Vagina (tissue), 2 donors: ENCODE measurements at regions not wholly inside any gene's neighbourhood (a gene's known extent, or its start where the extent isn't known, plus 50 kb on each side); places are given as distances from the start of the nearest gene placed in this dataset.

Experiments
- DNase-seq, 2 donors: peaks; one replicate each; pipeline ENCODE4 v3.0.0-alpha.2; 2017; ENCODE audit errors: extremely low spot score in 2 of 2
- H3K27ac ChIP-seq: fragments of 200-600 bp; sonication (generic); one replicate; pipeline ENCODE4 v1.5.1; 2019
- H3K27me3 ChIP-seq: fragments of 200-600 bp; sonication (generic); one replicate; pipeline ENCODE4 v1.5.1; 2019
- H3K36me3 ChIP-seq, 2 donors: fragments of 200-600 bp; sonication (generic); one replicate each; pipeline ENCODE4 v1.5.1; 2017 to 2019
- H3K4me1 ChIP-seq: fragments of 200-600 bp; sonication (generic); one replicate; pipeline ENCODE4 v1.5.1; 2019
- H3K4me3 ChIP-seq, 2 donors: fragments of 200-600 bp; sonication (generic); 1 replicate in 1 of 2; 2 replicates in 1 of 2; pipeline ENCODE4 v1.5.1; 2016 to 2019
- H3K9me3 ChIP-seq: fragments of 200-600 bp; sonication (generic); one replicate; pipeline ENCODE4 v1.5.1; 2019
- CTCF ChIP-seq, 3 experiments: fragments of 450-650 bp in 2 of 3; fragments of 200-600 bp in 1 of 3; sonication (generic) in 1 of 3; IDR thresholded peaks; one replicate each; pipeline ENCODE4 v1.5.1; 2017 to 2019; ENCODE audit warnings: antibody characterized with exemption in 3 of 3, mild to moderate bottlenecking in 2 of 3, moderate library complexity in 2 of 3
- POLR2A ChIP-seq, 2 donors: fragments of 450-650 bp; IDR thresholded peaks; one replicate each; pipeline ENCODE4 v1.6.1; 2017; ENCODE audit warnings: antibody characterized with exemption in 2 of 2, mild to moderate bottlenecking in 2 of 2, moderate library complexity in 2 of 2
- POLR2AphosphoS5 ChIP-seq, 2 donors: sonication (generic); formaldehyde crosslinking; IDR thresholded peaks; one replicate each; pipeline ENCODE4 v1.9.0; 2017; ENCODE audit warnings: antibody characterized with exemption in 2 of 2, mild to moderate bottlenecking in 2 of 2, low read depth in 1 of 2; ENCODE audit not compliant: insufficient read depth in 1 of 2
- intact Hi-C: fragments of 100-400 bp; cut with DNase I; formaldehyde crosslinking; loops from one replicate; pipeline ENCODE4 v1.15.1; 2023

GRCh38 chr3:5270666-5271371 lies 83.3 kb downstream of the EDEM1 start:
- intact Hi-C loops = no loop called here
- no peak for TF ChIP-seq POLR2A (IDR thresholded peaks at IDR 0.05)
- no peak for TF ChIP-seq CTCF (IDR thresholded peaks at IDR 0.05)
- TF ChIP-seq POLR2AphosphoS5 (IDR thresholded peaks at IDR 0.05; ENCODE audit: insufficient read depth in 1 of 2, low read depth in 1 of 2) = no peak
- H3K9me3 ChIP-seq = no peaks in the 10 kb centered on the region
- no peaks in the 10 kb centered on the region for H3K4me1 ChIP-seq
- no peaks in the 10 kb centered on the region for H3K27me3 ChIP-seq
- no peaks in the 10 kb centered on the region for H3K36me3 ChIP-seq
- H3K27ac ChIP-seq = no peak overlapping the region
- H3K4me3 ChIP-seq = no peak overlapping the region
- DNase-seq = no peak

- intact Hi-C loops = no loop called here
- DNase-seq = no peak
- TF ChIP-seq CTCF (IDR thresholded peaks at IDR 0.05) (no peak), POLR2A (IDR thresholded peaks at IDR 0.05) (no peak), POLR2AphosphoS5 (IDR thresholded peaks at IDR 0.05; ENCODE audit: insufficient read depth in 1 of 2, low read depth in 1 of 2) (no peak)
- no peaks in the 10 kb centered on the region for H3K4me1 ChIP-seq
- H3K27ac ChIP-seq = no peak overlapping the region
- H3K4me3 ChIP-seq = no peak overlapping the region
- no peaks in the 10 kb centered on the region for H3K27me3 ChIP-seq
- no peaks in the 10 kb centered on the region for H3K9me3 ChIP-seq
- no peaks in the 10 kb centered on the region for H3K36me3 ChIP-seq
These were observed 83.8 kb downstream of the EDEM1 start for GRCh38 chr3:5271372-5271683.

- Histone ChIP-seq H3K27ac (no peak overlapping the region), H3K9me3 (no peaks in the 10 kb centered on the region), H3K4me1 (no peaks in the 10 kb centered on the region), H3K36me3 (no peaks in the 10 kb centered on the region), H3K4me3 (no peak overlapping the region), H3K27me3 (no peaks in the 10 kb centered on the region)
- no peak for TF ChIP-seq CTCF (IDR thresholded peaks at IDR 0.05)
- intact Hi-C loops = no loop called here
- DNase-seq = no peak
These were observed 84.9 kb downstream of the EDEM1 start for GRCh38 chr3:5272387-5272786.

- Histone ChIP-seq H3K4me3 (no peak overlapping the region), H3K27ac (no peak overlapping the region), H3K36me3 (no peaks in the 10 kb centered on the region), H3K4me1 (no peaks in the 10 kb centered on the region), H3K27me3 (no peaks in the 10 kb centered on the region), H3K9me3 (no peaks in the 10 kb centered on the region)
- intact Hi-C loops = no loop called here
- no peak for DNase-seq
- no peak for TF ChIP-seq CTCF (IDR thresholded peaks at IDR 0.05)
- no peak for TF ChIP-seq POLR2A (IDR thresholded peaks at IDR 0.05)
- TF ChIP-seq POLR2AphosphoS5 (IDR thresholded peaks at IDR 0.05; ENCODE audit: insufficient read depth in 1 of 2, low read depth in 1 of 2) = no peak
These were observed 86.6 kb downstream of the EDEM1 start for GRCh38 chr3:5274091-5274490.

GRCh38 chr3:5275529-5275928 lies 88.0 kb downstream of the EDEM1 start:
- Histone ChIP-seq H3K27ac (no peak overlapping the region), H3K36me3 (no peaks in the 10 kb centered on the region), H3K27me3 (no peaks in the 10 kb centered on the region), H3K9me3 (no peaks in the 10 kb centered on the region), H3K4me1 (no peaks in the 10 kb centered on the region), H3K4me3 (no peak overlapping the region)
- TF ChIP-seq CTCF (IDR thresholded peaks at IDR 0.05) (no peak), POLR2A (IDR thresholded peaks at IDR 0.05) (no peak), POLR2AphosphoS5 (IDR thresholded peaks at IDR 0.05; ENCODE audit: insufficient read depth in 1 of 2, low read depth in 1 of 2) (no peak)
- DNase-seq = no peak
- intact Hi-C loops = no loop called here
